ENCODE measurements at regions not wholly inside any gene's neighbourhood (a gene's known extent, or its start where the extent isn't known, plus 50 kb on each side); places are given as distances from the start of the nearest gene placed in this dataset.
"Not testable (repeated sequence)": the region's sequence is repeated elsewhere in the genome, so short reads cannot be mapped to it uniquely, and the experiment has no call there.

DNA sequence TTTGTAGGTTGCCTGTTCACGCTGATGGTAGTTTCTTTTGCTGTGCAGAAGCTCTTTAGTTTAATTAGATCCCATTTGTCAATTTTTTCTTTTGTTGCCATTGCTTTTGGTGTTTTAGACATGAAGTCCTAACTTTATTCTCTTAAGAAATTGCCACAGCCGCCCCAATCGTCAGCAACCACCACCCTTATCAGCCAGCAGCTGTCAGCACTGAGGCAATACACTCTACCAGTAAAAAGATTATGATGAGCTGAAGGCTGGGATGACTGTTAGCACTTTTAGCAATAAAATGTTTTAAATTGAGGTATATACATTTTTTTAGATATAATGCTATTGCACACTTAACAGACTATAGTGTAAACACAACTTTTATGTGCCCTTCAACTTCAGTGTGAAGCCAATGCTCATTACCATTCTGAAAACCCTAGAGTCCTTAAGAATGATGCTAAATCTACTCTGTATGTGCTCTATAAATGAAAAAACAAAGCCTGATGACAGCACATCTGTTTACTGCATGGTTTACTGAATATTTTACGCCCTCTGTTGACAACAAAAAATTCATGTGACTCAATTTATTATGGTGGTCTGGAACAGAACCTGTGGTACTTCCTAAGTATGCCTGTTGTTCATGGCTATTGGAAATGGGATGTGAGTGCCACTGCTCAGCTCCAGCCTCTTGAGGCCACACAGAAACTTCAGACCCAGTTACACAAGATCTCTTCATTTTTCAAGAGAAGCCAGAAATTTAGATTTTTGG, 197.4 kb downstream of the DUSP6 start:
- no peak for DNase-seq (ENCODE audit: low read depth)

DNA sequence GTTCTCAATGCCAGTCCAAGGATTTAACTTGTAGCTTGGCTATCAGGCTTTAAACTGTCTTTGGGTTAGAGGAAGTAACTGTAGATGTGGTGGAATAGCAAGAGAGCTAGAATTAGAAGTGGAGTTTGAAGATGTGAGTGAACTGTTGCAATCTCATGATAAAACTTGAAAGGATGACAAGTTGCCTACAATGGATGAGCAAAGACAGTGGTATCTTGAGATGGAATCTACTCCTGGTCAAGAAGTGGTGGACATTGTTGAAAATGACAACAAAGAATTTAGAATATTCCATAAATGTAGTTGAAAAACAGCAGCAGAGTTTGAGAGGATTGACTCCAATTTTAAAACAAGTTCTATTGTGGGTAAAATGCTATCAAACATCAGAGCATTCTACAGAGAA, 199.0 kb downstream of the DUSP6 start:
- DNase-seq (ENCODE audit: low read depth): no peak

DNA sequence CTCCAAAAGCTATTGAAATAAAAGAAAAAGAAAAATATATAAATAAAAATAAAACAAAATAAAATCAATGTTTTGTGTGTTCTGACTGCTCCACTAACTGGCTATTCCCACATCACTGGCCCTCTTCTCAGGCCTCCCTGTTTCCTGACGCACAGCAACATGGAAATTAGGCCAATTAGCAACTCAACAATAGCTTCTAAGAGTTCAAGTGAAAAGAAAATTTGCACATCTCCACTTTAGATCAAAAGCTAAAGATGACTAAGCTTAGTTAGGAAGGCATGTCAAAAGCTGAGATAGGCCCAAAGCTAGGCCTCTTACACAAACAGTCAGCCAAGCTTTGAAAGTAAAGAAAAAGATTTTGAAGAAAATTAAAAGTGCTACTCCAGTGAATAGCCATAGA, 200.8 kb downstream of the DUSP6 start:
- DNase-seq (ENCODE audit: low read depth): no peak

DNA sequence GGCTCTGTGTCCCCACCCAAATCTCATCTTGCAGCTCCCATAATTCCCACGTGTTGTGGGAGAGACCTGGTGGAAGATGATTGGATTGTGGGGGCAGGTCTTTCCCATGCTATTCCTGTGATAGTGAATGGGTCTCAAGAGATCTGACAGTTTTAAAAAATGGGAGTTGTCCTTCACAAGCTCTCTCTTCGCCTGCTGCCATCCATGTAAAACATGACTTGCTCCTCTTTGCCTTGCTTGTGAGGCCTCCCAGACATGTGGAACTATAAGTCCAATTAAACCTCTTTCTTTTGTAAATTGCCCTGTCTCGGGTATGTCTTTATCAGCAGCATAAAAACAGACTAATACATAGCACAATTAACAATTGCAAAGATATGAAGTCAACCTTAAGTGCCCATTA, 201.5 kb downstream of the DUSP6 start:
- DNase-seq (ENCODE audit: low read depth): not testable (repeated sequence)

DNA sequence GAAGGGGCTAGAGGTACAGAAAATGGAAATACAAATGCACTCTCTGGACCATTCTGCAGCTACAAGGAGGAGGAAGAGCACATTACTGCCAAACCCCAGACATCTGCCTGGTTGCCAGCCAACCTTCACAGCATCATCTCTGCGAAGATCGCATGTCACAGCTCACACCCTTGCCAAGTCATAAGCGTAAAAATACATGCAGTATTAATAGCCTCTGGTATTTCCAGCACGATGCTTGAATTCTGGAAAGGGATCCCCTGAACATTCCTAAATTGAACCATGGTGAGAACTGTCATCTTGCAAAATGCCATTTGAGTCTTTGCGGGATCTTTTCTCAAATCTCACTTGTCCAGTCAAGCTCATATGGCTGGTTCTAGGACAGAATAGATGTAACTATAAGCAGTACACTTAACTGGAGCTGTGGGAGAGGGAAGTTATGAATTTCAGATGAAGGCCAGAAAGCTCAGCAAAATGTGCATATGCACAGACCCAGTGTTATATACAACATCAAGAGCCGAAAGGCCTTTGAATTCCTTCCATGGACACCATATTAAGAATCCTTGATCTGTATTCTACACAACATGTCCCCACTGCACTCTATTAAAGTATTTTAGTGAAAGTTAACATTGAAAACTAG, 211.6 kb downstream of the DUSP6 start:
- DNase-seq (ENCODE audit: low read depth): no peak

DNA sequence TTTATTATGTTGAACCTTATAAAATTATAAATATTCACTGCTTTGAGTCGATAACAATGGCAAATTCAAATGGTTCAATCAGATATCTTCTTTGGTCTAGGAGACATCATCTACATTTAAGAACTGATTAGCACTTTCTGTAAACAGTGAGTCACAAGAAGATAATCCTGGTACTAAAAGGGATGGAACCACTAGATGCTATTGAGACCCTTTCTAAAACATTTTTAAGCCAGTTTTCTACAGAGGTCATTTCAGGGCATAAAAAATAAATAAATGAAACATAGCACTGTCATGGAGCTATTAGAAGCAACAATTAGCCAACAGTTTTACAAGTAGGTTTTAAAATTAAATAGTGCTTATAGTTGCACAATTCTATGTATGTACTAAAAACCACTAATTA, 212.2 kb downstream of the DUSP6 start:
- no peak for DNase-seq (ENCODE audit: low read depth)

DNA sequence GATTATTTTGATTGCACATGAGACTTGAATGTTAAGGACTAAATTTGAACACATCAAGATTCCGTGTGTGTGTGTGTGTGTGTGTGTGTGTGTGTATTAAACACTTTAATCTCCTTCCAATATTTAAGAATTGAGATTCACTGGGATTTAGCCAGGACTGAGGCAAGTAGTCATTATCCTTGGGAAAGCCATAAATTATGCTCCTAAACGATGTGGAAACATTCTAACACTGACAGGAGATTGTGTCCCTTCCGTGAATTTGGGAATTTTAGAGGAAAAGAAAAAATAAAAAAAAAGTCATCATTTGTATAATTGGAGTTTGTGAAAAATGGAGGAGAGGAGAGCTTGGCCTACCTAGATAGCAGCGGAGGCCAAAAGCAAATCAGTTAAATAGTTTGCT, 212.9 kb downstream of the DUSP6 start:
- no peak for DNase-seq (ENCODE audit: low read depth)

DNA sequence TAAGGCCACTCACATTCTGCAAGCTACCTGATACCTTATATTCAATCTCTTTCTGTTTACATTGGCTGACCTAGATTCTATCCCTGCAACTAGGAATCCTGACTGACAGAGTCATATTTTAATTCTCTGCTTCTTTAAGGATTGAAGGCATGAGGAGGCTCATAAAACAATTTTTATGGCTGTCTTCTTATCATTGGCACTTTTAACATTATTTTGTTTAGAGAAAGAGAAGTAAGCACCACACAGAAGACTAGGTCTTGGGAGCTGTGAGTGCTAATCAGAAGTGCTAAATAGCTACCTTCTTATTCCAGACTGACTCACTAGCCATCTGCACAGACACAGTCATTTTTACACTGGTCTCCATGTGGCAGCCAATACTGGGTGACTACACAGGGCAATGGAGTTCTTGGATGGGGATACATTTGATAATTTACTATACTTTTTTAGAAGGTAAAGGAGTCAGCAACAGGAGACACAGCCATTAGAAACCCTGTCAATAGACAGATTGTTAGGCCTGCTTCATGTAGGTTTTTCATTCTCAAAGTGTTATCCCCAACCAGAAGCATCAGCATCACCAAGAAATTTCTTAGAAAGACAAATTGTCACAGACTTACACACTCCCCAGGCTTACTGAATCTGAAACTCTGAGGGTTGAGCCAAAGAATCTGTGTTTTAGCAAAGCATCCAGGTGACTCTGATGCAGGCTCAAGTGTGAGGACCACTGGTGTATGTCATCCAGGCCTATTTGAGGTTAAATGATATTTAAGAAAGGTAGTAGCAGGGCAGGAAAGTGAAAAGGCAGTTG, 214.1 kb downstream of the DUSP6 start:
- DNase-seq (ENCODE audit: low read depth): no peak

DNA sequence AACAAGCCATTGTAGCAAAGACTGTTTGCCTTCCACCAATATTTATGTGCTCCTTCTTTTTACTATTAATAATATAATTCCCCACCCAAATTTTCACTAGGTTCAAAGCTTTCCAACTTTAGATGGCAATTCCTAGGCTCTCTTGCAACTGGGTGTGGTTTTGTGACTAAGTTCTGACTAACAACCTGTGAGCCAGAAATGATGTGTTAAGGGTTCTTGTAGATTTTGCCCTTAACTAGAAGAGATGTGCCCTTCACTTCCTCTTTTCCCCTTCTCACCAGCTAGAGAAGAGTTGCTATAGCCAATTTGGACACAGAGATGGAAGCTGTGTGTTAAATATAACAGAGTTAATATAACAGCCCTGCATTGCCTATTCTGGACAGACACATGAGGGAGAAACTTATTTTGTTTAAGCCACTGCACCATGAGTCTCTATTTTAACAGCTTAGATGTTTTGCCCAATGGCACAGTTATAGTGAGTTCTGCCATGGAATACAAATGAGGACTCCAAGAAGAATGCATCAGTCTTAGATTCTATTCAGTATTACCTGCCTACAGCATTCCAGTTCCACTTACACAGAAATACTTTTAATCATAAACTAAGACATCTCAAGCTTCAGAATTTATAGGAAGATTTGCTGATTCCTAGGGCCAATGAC, 216.2 kb downstream of the DUSP6 start:
- no peak for DNase-seq (ENCODE audit: low read depth)

DNA sequence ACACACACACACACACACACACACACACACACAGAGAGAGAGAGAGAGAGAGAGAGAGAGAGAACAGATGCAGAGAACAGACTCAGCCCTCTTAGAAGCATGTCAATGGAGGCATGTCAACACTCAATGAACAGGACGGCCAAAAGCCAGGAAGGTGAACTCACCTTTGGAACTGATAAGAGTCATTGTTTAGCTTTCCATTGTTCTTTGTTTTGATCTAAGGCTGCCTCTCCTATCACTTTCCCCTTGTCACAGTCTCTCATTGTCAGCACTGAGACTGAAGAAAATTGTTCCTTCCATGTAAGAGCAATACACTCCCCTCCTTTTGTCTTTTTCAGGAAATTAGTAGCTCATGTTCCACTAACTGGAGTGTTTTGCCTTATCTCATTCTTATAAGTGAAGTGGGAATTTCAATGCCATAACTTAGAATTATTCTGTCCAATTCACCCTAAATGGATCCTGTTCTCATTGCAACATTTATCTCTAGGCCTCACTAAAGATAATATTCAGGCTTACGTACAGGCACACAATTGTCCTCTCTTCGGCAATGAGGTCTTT, 218.0 kb downstream of the DUSP6 start:
- DNase-seq (ENCODE audit: low read depth): no peak

DNA sequence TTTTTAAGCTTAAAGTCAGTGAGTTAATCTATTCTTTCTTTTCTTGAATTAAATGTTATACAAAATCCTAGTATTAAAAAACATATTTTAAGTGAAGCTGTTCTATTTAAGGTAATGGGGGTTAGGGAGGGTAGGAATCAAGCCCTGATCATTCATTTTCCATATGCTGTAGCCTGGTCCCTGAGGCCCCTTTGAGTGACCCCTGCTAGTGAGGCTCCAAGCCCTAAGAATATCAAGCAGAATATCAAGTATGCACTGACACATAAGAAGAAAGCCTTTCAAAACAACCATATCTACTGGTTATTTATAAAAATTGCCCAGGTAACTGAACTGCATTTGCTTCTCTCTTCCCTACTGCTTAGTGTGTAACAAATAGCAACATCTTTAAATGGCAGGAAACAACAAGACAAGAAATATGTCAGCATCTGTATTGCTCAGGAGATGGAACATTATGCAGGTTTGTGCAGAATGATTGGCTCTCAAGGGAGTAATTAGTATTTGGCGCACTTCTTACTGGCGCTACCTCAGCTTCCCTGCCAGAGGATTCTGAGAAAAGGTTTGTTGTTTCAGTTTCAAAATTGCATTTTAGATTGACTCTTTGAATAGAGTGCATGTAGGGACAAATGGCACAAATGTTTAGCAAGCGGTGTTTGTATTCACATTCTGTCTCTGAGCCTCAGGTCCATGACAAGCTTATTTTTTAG, 223.0 kb downstream of the DUSP6 start:
- no peak for DNase-seq (ENCODE audit: low read depth)

DNA sequence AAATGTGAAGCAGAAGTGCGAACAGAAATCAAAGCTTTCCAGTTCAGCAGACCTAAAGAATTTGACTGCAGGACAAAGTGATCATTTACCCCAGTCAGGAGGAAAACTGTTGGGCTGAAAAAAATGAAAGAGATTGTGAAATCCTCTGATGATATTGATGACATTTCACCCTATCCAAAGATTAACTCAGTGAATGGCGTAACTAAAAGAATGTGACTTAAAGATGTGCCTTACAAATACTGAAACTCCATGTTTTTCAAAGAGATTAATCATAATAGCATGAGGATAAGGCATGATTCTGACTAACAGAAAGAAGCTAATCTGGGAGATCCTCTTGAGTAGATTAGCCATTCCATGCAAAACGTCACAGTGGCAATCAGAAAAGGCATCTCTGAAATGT, 225.6 kb downstream of the DUSP6 start:
- DNase-seq (ENCODE audit: low read depth): no peak

DNA sequence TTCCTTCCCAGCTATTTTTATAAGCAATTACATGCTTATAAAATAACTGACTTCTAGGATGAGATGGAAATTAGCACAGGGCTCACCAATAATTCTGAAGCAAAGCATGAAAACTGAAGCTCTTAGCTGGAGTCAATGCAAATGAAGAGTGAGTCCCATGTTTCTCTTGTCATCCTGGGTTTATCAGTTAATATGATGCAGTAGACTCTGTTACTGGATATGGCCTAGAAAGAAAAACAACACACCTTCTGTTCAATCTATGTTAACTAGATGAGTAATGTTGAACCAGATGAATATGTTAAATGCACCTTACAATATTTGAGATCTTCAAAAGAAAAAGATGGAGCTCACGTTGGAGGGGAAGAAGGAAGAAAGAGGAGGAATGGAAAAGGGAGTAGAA, 229.4 kb downstream of the DUSP6 start:
- no peak for DNase-seq (ENCODE audit: low read depth)

DNA sequence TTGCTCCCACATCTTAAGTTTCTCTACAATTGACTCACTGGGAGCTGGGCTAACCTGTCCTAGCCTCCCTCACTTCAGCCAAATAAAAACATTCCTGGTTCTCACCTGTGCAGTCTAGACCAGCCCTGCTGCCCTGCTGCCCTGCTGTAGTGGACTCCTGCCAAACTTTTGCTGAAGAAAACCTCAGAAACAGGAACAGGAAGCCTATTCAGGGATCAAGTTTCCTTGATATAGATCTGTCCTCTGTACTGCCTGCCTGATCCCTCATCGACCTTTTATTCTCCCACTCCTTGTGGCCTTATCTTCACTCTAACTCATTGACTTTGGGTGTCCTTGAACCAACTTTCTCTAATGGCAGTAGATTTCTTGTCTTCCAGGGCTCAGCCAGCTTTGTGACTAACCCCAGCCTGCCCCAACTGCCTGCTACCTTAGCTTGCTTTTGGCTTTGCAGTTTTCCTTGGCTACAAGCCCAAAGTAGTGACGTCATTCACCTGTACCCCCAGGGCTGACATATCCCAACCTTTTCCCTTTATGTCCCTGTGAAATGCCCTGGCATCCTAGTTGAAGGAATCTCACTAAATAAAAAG, 234.8 kb downstream of the DUSP6 start:
- no peak for DNase-seq (ENCODE audit: low read depth)

DNA sequence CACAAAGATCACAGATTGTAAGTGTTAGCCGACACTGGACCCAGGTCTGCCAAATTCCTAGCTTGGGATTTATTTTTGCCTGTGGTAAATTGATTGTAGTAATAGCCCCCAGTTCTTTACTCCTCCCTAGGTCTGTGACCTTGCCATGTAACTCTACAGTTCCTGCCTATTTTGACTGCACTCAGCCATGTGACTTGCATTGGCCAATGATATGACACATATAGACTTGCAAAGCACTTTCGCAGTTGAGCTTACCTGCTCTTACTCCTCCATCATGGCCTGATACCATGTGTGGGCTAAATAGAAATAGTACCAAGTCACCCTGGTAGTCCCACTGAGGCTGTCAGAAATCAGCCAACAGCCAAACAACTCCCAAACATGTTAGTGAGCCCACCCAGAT, 240.3 kb downstream of the DUSP6 start:
- DNase-seq (ENCODE audit: low read depth): no peak

DNA sequence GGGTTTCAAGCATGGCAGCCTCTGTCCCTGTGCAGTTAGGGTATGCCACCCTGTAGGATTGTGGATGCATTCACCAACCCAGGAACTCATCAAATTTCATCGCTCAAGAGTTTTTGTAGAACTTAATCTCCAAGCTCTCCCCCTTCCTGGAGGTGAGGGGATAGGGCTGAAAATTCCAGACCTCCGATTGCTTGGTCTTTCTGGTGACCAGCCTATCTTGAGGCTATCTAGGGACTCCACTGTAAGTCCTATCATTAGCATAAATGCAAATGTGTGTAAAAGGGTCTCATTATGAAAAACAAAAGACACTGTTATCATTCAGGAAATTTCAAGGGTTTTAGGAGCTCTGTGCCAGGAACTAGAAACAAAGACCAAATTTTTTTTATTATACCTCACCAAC, 244.0 kb downstream of the DUSP6 start:
- no peak for DNase-seq (ENCODE audit: low read depth)

DNA sequence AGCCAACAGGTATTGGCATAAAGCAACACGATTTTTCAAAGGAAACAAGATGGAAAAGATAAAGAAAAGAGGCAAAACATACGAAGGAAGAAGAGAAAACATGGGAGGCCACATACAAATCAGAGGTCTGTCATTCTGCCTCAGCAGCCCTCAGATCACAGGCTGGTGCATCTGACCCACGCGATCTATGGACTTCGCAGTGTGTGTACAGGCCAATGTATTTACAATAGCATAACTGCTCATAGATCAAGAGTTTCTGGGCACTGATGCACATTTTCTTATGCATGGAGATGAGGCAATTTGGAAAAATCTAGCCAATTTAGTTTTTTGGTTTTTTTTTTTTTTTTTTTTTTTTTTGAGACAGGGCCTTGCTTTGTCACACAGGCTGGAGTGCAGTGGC, 245.4 kb downstream of the DUSP6 start:
- no peak for DNase-seq (ENCODE audit: low read depth)

DNA sequence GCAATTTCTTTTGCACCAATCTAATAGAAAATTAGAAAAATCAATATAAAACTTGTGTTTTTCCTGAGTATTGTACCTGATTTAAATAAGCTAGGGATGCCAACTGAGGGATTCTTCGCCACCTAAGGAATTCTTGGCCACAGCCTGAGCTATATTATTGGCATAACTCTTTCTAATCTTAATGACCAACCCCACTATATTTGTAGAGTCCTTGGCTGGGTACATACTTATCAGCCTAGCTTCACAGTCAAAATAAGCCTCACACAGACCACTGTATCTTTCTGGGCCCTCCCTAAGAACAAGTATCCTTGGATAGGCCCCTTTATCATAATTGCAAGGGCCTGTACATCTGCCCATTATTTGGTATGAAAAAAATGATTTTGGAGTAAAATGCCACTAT, 247.1 kb downstream of the DUSP6 start:
- no peak for DNase-seq (ENCODE audit: low read depth)

DNA sequence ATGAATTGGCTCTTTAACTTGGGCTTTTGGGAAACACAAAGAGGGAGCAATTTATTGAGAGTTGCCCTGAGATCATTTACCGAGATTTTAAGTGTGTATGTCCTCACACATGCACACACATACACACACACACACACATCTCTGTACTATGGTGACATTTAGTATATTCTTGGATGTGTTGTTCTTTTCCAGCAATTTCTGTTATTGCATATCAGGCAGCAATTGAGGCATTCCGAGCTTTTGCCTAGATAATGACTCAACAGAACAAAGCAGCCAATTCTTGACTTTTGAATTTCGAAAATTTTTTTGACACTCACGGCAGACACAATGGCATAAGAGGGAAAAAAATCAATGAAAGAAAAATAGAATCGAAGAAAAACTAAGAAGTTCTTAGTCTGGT, 248.5 kb downstream of the DUSP6 start:
- no peak for DNase-seq (ENCODE audit: low read depth)

DNA sequence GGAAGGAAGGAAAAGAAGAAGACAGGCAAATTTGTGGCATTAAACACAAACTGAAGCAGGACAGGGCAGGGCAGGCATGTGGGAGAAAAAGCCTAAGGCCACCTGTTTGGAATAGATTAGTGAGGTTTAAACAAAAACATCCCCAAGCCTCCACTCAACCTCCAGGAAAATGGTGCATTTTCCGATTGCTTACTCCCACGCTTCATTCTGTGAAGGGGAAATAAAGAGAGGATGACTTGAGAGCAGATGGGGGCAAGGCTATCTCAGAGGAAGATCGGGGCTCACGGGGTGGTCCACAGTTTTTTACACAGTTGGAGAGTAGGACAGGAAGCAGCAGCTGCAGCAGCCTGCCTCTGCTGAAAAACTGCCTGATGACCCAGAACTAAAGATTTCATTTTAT, 250.9 kb downstream of the DUSP6 start:
- no peak for DNase-seq (ENCODE audit: low read depth)

DNA sequence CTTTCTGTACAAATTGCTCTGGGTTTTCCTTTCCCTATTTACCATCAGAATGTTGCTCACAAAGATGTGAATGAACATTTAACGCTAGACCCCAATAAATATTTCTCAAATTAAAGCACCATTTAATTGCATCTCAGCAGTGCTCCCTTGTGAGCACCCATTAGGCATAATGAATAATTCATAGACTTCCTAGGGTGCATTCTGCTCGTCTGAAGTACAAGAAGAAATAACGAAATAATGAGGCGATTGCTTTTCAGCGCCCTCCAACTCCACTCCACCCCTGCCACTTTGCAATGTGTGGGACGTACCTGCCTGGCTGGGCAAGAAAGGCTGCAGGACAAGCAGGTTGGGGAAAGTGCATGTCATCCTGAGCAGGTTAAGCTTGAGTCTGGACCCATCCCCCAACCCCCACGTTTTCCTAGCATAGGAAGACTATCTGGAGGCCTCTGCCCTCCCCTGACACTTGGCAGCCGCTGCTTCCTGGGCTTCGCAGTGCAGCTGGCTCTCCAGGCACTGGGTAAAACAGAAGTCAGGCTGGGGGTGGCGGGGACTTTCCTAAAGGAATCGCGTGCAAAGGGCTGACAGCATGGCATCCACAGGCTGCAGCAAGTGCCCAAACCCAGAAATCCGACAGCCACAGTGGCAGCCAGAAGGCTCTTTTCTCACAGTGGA, 253.7 kb downstream of the DUSP6 start:
- no peak for DNase-seq (ENCODE audit: low read depth)

Measured in stimulated activated CD4-positive, alpha-beta T cell treated with anti-CD3 and anti-CD28 coated beads, Interleukin-2, amount 100 ng/mL, for 4 hours (primary cell).